ENCODE measurements at regions not wholly inside any gene's neighbourhood (a gene's known extent, or its start where the extent isn't known, plus 50 kb on each side); places are given as distances from the start of the nearest gene placed in this dataset.
A peak's percentile ranks its signal among the peaks of the same experiment; 100 is the strongest.

DNA sequence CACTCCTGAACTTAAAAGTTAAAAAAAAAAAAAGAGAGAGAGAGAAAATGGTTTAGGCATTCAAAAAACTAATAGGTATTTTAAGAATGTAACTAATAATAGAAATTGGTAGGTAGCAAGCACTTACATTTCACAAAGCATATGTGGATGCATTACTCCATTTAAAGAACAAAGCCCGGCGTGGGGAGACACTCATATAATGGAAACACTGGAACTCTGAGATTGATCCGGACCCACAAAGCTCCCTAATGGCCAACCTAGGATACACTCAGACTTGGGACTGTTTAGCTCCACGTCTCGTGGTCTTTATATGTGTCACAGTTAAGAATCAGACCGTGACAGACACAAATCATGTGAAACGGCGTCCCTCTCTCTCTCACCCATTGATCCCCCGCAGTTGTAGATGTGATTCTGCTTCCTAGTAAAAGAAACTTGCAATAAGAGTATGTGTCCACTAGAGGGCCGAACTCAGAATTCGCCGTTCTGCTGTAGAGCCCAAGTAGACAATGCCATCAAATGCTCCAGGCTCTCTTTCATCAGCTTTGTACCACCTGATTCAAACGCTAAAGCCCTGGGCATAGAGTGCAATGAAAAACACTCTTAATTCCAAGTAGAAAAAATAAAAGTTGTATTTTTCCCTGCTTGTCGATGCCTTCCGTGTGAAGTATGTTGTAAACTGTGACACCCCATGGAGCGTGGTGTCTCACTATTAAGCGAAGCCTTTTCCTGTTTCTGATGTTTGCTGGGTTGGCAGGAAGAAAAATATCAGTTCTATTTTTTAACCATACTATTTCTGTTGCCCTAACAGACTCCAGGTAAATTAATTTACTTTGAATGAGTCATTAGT, 429.0 kb upstream of the MTPN start:
- Histone ChIP-seq H3K27me3 (ENCODE audit: control insufficient read depth, insufficient read depth, low read length) (no peaks in the 10 kb centered on the region), H3K4me3 (ENCODE audit: low read depth, low read length) (no peak overlapping the region), H3K36me3 (ENCODE audit: control insufficient read depth, insufficient read depth, low read length) (no peaks in the 10 kb centered on the region)
- DNase-seq (ENCODE audit: low read depth) = peak; percentile 18
- TF ChIP-seq, protein P1, sequence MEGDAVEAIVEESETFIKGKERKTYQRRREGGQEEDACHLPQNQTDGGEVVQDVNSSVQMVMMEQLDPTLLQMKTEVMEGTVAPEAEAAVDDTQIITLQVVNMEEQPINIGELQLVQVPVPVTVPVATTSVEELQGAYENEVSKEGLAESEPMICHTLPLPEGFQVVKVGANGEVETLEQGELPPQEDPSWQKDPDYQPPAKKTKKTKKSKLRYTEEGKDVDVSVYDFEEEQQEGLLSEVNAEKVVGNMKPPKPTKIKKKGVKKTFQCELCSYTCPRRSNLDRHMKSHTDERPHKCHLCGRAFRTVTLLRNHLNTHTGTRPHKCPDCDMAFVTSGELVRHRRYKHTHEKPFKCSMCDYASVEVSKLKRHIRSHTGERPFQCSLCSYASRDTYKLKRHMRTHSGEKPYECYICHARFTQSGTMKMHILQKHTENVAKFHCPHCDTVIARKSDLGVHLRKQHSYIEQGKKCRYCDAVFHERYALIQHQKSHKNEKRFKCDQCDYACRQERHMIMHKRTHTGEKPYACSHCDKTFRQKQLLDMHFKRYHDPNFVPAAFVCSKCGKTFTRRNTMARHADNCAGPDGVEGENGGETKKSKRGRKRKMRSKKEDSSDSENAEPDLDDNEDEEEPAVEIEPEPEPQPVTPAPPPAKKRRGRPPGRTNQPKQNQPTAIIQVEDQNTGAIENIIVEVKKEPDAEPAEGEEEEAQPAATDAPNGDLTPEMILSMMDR (IDR thresholded peaks at IDR 0.05; ENCODE audit: insufficient read depth, low read length, poor library complexity, severe bottlenecking) = peak; percentile 81

GRCh38 chr7:136403591-136403990, 426.4 kb upstream of the MTPN start:
- no peaks in the 10 kb centered on the region for H3K36me3 ChIP-seq (ENCODE audit: control insufficient read depth, insufficient read depth, low read length)
- H3K27me3 ChIP-seq (ENCODE audit: control insufficient read depth, insufficient read depth, low read length) = no peaks in the 10 kb centered on the region
- no peak overlapping the region for H3K4me3 ChIP-seq (ENCODE audit: low read depth, low read length)
- DNase-seq (ENCODE audit: low read depth) = no peak
- TF ChIP-seq, protein P1 (IDR thresholded peaks at IDR 0.05; ENCODE audit: insufficient read depth, low read length, poor library complexity, severe bottlenecking) = no peak

- Histone ChIP-seq H3K27me3 (ENCODE audit: control insufficient read depth, insufficient read depth, low read length) (no peaks in the 10 kb centered on the region), H3K36me3 (ENCODE audit: control insufficient read depth, insufficient read depth, low read length) (no peaks in the 10 kb centered on the region), H3K4me3 (ENCODE audit: low read depth, low read length) (no peak overlapping the region)
- DNase-seq (ENCODE audit: low read depth) = no peak
- TF ChIP-seq, protein P1 (IDR thresholded peaks at IDR 0.05; ENCODE audit: insufficient read depth, low read length, poor library complexity, severe bottlenecking) = no peak
Observed at GRCh38 chr7:136400877-136401276, 423.7 kb upstream of the MTPN start.

GRCh38 chr7:136399385-136399784, 422.2 kb upstream of the MTPN start:
- Histone ChIP-seq H3K4me3 (ENCODE audit: low read depth, low read length) (no peak overlapping the region), H3K36me3 (ENCODE audit: control insufficient read depth, insufficient read depth, low read length) (no peaks in the 10 kb centered on the region), H3K27me3 (ENCODE audit: control insufficient read depth, insufficient read depth, low read length) (no peaks in the 10 kb centered on the region)
- TF ChIP-seq, protein P1 (IDR thresholded peaks at IDR 0.05; ENCODE audit: insufficient read depth, low read length, poor library complexity, severe bottlenecking) = no peak
- no peak for DNase-seq (ENCODE audit: low read depth)

DNA sequence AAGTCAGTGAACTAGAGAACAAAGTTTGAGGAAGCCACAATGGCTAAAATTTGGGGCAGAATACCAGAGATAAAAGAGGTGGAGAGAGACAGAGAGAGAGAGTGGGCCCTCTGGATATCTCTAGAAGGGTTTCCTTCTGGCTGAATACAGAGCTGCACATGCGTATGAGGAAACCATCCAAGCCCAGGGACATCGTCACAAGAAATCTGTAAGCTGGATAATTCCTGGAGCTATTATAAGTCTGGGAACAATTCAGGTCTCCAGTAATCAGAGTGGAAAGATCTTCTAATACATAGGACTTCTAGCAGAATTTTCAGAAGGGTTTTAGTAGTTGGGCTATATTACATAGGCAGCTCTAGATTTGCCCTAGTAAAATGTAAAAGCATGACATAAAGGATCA, 415.7 kb upstream of the MTPN start:
- TF ChIP-seq, protein P1 (IDR thresholded peaks at IDR 0.05; ENCODE audit: insufficient read depth, low read length, poor library complexity, severe bottlenecking) = no peak
- Histone ChIP-seq H3K27me3 (ENCODE audit: control insufficient read depth, insufficient read depth, low read length) (no peaks in the 10 kb centered on the region), H3K36me3 (ENCODE audit: control insufficient read depth, insufficient read depth, low read length) (no peaks in the 10 kb centered on the region), H3K4me3 (ENCODE audit: low read depth, low read length) (no peak overlapping the region)
- DNase-seq (ENCODE audit: low read depth) = no peak

GRCh38 chr7:136391371-136391770, 414.2 kb upstream of the MTPN start:
- TF ChIP-seq, protein P1 (IDR thresholded peaks at IDR 0.05; ENCODE audit: insufficient read depth, low read length, poor library complexity, severe bottlenecking) = no peak
- Histone ChIP-seq H3K27me3 (ENCODE audit: control insufficient read depth, insufficient read depth, low read length) (no peaks in the 10 kb centered on the region), H3K36me3 (ENCODE audit: control insufficient read depth, insufficient read depth, low read length) (no peaks in the 10 kb centered on the region), H3K4me3 (ENCODE audit: low read depth, low read length) (no peak overlapping the region)
- DNase-seq (ENCODE audit: low read depth) = no peak
